MM.1S (cell line): ENCODE measurements at regions not wholly inside any gene's neighbourhood (a gene's known extent, or its start where the extent isn't known, plus 50 kb on each side); places are given as distances from the start of the nearest gene placed in this dataset.

Experiments
- EZH2 ChIP-seq: fragments of 300-600 bp; sonication (generic); optimal IDR thresholded peaks from 2 replicates; pipeline ENCODE3; 2017; ENCODE audit warnings: low read depth, mild to moderate bottlenecking, antibody characterized with exemption, low read length, mixed read lengths
- EZH2phosphoT487 ChIP-seq: fragments of 300-600 bp; sonication (generic); IDR thresholded peaks from 2 replicates; pipeline ENCODE4 v1.6.1; 2018; ENCODE audit warnings: antibody characterized with exemption, low read length
- TF ChIP-seq, protein P1 (sequence below): fragments of 300-600 bp; sonication (generic); IDR thresholded peaks from 2 replicates; pipeline ENCODE4 v1.5.1; 2016; ENCODE audit warnings: antibody characterized with exemption, low read length, mixed read lengths

DNA sequence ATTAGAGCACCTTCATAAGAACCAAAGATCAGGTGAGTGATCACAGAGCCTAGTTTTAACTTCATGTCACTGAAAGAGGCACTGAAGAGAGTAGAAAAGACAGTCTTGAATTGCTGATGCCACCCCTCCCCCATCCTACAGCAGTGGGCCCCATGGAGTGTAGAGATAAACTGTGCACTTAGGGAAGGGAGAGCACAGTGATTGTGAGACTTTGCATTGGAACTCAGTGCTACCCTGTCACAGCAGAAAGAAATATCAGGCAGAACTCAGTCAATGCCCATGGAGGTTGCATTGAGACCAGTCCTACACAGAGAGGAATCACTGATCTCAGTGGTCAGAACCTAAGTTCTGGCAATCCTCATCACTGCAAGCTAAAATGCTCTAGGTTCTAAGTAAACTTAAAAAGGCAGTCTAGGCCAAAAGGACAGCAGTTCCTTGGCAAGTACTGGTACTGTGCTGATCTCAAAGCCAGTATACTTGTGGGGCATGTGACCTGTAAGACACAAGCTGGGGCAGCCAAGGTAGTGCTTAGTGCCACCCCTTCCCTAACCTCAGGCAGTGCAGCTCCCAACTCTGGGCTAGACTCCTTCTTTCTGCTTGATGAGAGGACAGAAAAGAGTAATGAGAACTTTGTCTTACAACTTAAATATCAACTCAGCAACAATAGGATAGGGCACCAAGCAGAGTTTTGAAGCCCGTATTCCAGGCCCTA, 94.1 kb downstream of the FSCB start:
- TF ChIP-seq EZH2 (no peak), EZH2phosphoT487 (no peak)
- TF ChIP-seq, protein P1, sequence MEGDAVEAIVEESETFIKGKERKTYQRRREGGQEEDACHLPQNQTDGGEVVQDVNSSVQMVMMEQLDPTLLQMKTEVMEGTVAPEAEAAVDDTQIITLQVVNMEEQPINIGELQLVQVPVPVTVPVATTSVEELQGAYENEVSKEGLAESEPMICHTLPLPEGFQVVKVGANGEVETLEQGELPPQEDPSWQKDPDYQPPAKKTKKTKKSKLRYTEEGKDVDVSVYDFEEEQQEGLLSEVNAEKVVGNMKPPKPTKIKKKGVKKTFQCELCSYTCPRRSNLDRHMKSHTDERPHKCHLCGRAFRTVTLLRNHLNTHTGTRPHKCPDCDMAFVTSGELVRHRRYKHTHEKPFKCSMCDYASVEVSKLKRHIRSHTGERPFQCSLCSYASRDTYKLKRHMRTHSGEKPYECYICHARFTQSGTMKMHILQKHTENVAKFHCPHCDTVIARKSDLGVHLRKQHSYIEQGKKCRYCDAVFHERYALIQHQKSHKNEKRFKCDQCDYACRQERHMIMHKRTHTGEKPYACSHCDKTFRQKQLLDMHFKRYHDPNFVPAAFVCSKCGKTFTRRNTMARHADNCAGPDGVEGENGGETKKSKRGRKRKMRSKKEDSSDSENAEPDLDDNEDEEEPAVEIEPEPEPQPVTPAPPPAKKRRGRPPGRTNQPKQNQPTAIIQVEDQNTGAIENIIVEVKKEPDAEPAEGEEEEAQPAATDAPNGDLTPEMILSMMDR = no peak
